T-cell (primary cell): ENCODE measurements at regions not wholly inside any gene's neighbourhood (a gene's known extent, or its start where the extent isn't known, plus 50 kb on each side); places are given as distances from the start of the nearest gene placed in this dataset.

ENCODE experiments used
- ATAC-seq, 4 experiments: fragments of 200-7000 bp in 3 of 4; fragments of 150-1000 bp in 1 of 4; cut with Tn5 transposase; replicated peaks in 1 of 4; 1 replicate in 3 of 4; 2 replicates in 1 of 4; pipeline ENCODE4 v1.10.0; 2021; ENCODE audit warnings: moderate library complexity in 3 of 4, mild to moderate bottlenecking in 2 of 4, moderate number of reproducible peaks in 1 of 4
- CTCF ChIA-PET, 2 donors: fragments of 300-600 bp; sonication (Branson Sonifier 250); formaldehyde crosslinking; loops; one replicate each; lab custom pipeline; 2022; ENCODE audit warnings: antibody characterized with exemption in 2 of 2; lab: Charles Lee
- POLR2A ChIA-PET, 2 donors: fragments of 300-600 bp; sonication (Branson Sonifier 250); formaldehyde crosslinking; loops; one replicate each; lab custom pipeline; 2022; ENCODE audit warnings: antibody characterized with exemption in 2 of 2; lab: Charles Lee
- DNase-seq, 35 experiments: peaks; one replicate each; pipeline versions ENCODE4 v3.0.0 to v3.0.0-alpha.2; 2013 to 2023
- H3K27ac ChIP-seq: one replicate; pipeline ENCODE4 v1.5.1; 2013; ENCODE audit warnings: low read length
- H3K27me3 ChIP-seq, 2 experiments: replicated peaks in 1 of 2; 1 replicate in 1 of 2; 2 replicates in 1 of 2; pipeline versions ENCODE4 v1.6.1 to v1.7.0; 2013; ENCODE audit warnings: low read length in 1 of 2, mixed read lengths in 1 of 2; ENCODE audit not compliant: control insufficient read depth in 2 of 2, insufficient read depth in 2 of 2; ENCODE audit errors: extremely low read depth in 1 of 2
- H3K36me3 ChIP-seq, 2 donors: 1 replicate in 1 of 2; 2 replicates in 1 of 2; pipeline versions ENCODE4 v1.6.1 to v1.7.0; 2013; ENCODE audit warnings: low read length in 1 of 2; ENCODE audit not compliant: control insufficient read depth in 2 of 2, insufficient read depth in 1 of 2; ENCODE audit errors: extremely low read depth in 1 of 2
- H3K4me1 ChIP-seq, 2 experiments: 1 replicate in 1 of 2; 2 replicates in 1 of 2; pipeline versions ENCODE4 v1.6.1 to v1.7.0; 2013; ENCODE audit warnings: low read length in 2 of 2, mixed read lengths in 1 of 2; ENCODE audit not compliant: insufficient read depth in 2 of 2, control insufficient read depth in 1 of 2; ENCODE audit errors: extremely low read depth in 1 of 2
- H3K4me3 ChIP-seq, 2 donors: 1 replicate in 1 of 2; 2 replicates in 1 of 2; pipeline versions ENCODE4 v1.5.1 to v1.7.0; 2013; ENCODE audit warnings: mild to moderate bottlenecking in 2 of 2, low read length in 1 of 2, moderate library complexity in 1 of 2; ENCODE audit not compliant: control insufficient read depth in 1 of 2; ENCODE audit errors: extremely low read depth in 1 of 2
- H3K9me3 ChIP-seq: 2 replicates; pipeline ENCODE4 v1.7.0; 2013
- H3K27ac Mint-ChIP-seq, 2 donors: one replicate each; pipeline ENCODE4 v1.8.0; 2020 to 2021; ENCODE audit warnings: mild to moderate bottlenecking in 2 of 2, mixed read lengths in 2 of 2
- H3K27me3 Mint-ChIP-seq, 2 donors: one replicate each; pipeline ENCODE4 v1.8.0; 2021 to 2022; ENCODE audit warnings: mixed read lengths in 2 of 2
- H3K36me3 Mint-ChIP-seq: one replicate; pipeline ENCODE4 v1.8.0; 2021; ENCODE audit warnings: mixed read lengths
- H3K4me1 Mint-ChIP-seq, 3 donors: one replicate each; pipeline ENCODE4 v1.8.0; 2020 to 2022; ENCODE audit warnings: mixed read lengths in 3 of 3, mild to moderate bottlenecking in 1 of 3
- H3K4me3 Mint-ChIP-seq, 3 donors: one replicate each; pipeline ENCODE4 v1.8.0; 2020 to 2022; ENCODE audit warnings: mild to moderate bottlenecking in 3 of 3, mixed read lengths in 3 of 3, moderate library complexity in 3 of 3
- H3K9me3 Mint-ChIP-seq, 3 donors: one replicate each; pipeline ENCODE4 v1.8.0; 2020 to 2022; ENCODE audit warnings: mixed read lengths in 3 of 3
- WGBS: methylation state at CpG from one replicate; pipeline ENCODE4 v1.1.5; 2013; ENCODE audit warnings: missing lambda C conversion rate; ENCODE audit not compliant: insufficient coverage; 5-methylcytosine and 5-hydroxymethylcytosine counted together

DNA sequence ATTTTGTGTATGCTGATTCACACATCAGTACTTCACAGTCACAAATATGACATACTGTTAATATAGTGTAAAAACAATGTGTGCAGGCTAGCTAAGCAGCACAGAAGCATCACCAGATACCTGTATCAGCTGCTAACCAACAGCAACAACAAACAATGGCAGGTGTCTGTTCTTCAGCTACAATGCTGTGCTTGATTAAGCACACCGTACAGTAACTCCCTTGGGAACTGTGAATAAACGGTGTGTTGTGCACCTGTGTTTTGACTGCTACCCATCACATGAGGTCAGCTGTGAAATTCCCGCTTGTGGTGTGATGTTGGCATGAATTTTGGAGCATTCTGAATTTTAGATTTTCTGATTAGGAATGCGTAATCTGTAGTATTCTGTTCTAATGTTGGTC is 379.7 kb upstream of the FAT1 start:
- POLR2A ChIA-PET: no interaction called here
- no peaks in the 10 kb centered on the region for H3K27me3 ChIP-seq
- H3K36me3 ChIP-seq: no peaks in the 10 kb centered on the region
- Mint-ChIP-seq H3K36me3 (no peaks in the 10 kb centered on the region), H3K27ac (no peak overlapping the region), H3K9me3 (peaks cover 3 to 22% (median 15%) of the 10 kb centered on the region in 3 donors), H3K4me3 (no peak overlapping the region), H3K27me3 (no peaks in the 10 kb centered on the region), H3K4me1 (no peaks in the 10 kb centered on the region)
- DNase-seq: no peak
- H3K4me1 ChIP-seq: no peaks in the 10 kb centered on the region
- 87% methylated on average over 3 of the region's 4 CpGs for WGBS
- CTCF ChIA-PET: no interaction called here
- H3K27ac ChIP-seq: no peak overlapping the region
- no peak overlapping the region for H3K4me3 ChIP-seq
- no peak for ATAC-seq
- H3K9me3 ChIP-seq: no peaks in the 10 kb centered on the region

DNA sequence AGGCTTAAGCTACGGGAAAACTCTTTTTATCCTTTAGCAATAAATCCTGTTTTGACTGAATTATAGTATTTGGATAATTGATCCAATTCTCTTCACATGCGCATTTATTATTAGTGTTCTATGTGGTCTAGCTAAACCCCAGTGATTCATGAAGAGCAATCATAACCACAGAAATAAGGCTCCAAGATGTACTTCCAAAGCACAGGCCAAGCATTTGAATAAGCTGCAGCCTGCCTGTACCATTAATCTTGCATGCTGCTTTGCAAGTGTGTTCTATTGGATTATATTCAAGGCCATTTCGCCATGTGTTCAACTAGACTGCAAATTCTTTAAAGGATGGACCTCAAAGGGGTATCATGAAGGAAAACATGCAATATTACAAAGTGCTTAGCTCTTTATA is 385.2 kb upstream of the FAT1 start:
- no peak for DNase-seq
- no peaks in the 10 kb centered on the region for H3K36me3 Mint-ChIP-seq
- no peak overlapping the region for H3K27ac Mint-ChIP-seq
- Histone ChIP-seq H3K36me3 (no peaks in the 10 kb centered on the region), H3K4me1 (no peaks in the 10 kb centered on the region), H3K27me3 (no peaks in the 10 kb centered on the region), H3K9me3 (no peaks in the 10 kb centered on the region), H3K4me3 (no peak overlapping the region), H3K27ac (no peak overlapping the region)
- POLR2A ChIA-PET: no interaction called here
- no peak for ATAC-seq
- no CpG with 5 or more reads among the region's 3 CpGs for WGBS
- peaks cover 3 to 11% (median 8%) of the 10 kb centered on the region in 3 donors for H3K9me3 Mint-ChIP-seq
- H3K4me3 Mint-ChIP-seq: no peak overlapping the region
- H3K4me1 Mint-ChIP-seq: no peaks in the 10 kb centered on the region
- CTCF ChIA-PET: no interaction called here
- H3K27me3 Mint-ChIP-seq: no peaks in the 10 kb centered on the region

DNA sequence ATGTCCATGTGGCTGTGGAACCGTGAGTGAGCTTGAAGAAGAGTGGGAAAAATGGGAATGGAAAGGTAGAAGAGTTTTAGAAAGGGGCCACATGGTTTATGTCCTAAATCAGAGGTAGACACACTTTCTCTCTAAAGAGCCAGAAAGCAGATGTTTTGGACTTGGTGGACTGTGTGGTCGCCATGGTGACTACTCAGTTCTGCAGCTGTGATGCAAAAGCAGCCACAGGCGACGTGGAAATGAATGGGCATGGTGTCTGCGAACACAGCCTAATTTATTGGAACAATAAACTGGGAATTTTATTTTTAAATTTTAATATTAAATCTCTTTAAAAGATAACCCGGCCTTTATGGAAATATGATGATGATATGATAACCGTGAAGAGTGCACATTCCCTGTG is 386.0 kb upstream of the FAT1 start:
- Histone ChIP-seq H3K36me3 (no peaks in the 10 kb centered on the region), H3K27ac (no peak overlapping the region), H3K27me3 (no peaks in the 10 kb centered on the region), H3K4me3 (no peak overlapping the region), H3K4me1 (no peaks in the 10 kb centered on the region), H3K9me3 (no peaks in the 10 kb centered on the region)
- POLR2A ChIA-PET: no interaction called here
- peaks cover 3 to 11% (median 7%) of the 10 kb centered on the region in 3 donors for H3K9me3 Mint-ChIP-seq
- WGBS: 90% methylated on average over 3 of the region's 7 CpGs
- CTCF ChIA-PET: no interaction called here
- H3K27me3 Mint-ChIP-seq: no peaks in the 10 kb centered on the region
- H3K4me3 Mint-ChIP-seq: no peak overlapping the region
- DNase-seq: no peak
- H3K4me1 Mint-ChIP-seq: no peaks in the 10 kb centered on the region
- no peaks in the 10 kb centered on the region for H3K36me3 Mint-ChIP-seq
- ATAC-seq: no peak
- H3K27ac Mint-ChIP-seq: no peak overlapping the region

DNA sequence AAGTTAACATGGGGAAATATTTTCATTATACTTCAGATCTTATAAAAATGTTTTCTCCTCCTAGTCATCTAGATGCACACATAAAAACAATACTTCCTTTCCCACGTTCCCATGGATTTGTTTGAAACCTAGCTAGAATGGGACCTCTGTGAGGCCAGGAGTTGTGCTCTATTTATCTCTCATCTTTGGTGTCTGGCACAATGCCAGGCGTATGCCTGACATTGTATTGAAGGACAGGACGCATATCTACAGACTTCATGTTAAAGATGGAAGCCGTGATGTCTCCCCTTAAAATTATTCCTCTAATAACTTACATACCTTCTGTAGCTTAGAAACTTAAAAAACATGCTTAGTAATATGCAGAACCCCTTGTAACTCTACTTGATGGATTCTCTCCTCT is 394.5 kb upstream of the FAT1 start:
- CTCF ChIA-PET: no interaction called here

DNA sequence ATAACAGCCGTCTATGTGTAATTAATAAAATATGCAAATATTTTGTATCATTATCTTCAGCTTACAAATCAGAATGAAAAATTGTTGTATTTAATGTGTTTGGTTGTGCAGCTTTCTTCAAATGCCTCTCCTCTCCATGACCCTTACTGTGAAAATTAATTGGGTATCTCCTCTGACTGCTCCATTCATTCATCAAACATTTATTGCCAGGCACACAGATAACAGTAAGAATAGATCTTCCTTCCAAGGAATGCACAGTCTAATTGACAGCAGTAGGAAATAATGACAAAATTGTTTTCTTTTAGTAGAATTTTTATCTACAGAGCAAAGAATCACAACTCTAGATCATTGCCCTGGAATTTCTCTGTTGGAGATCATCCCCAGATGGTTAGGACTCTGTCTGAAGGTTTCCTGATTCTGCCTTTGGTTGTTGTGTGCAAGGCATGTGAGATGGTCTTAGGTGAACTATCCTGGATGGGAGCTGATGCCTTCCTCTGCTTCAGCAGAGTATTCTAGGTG is 395.0 kb upstream of the FAT1 start:
- Mint-ChIP-seq H3K27ac (no peak overlapping the region), H3K36me3 (no peaks in the 10 kb centered on the region), H3K4me3 (no peak overlapping the region), H3K27me3 (no peaks in the 10 kb centered on the region), H3K9me3 (peaks cover 0 to 12% (median 4%) of the 10 kb centered on the region in 3 donors), H3K4me1 (no peaks in the 10 kb centered on the region)
- no CpG with 5 or more reads among the region's 1 CpG for WGBS
- Histone ChIP-seq H3K27me3 (no peaks in the 10 kb centered on the region), H3K36me3 (no peaks in the 10 kb centered on the region), H3K9me3 (no peaks in the 10 kb centered on the region), H3K27ac (no peak overlapping the region), H3K4me1 (no peaks in the 10 kb centered on the region), H3K4me3 (no peak overlapping the region)
- no peak for ATAC-seq
- POLR2A ChIA-PET: no interaction called here
- CTCF ChIA-PET: no interaction called here
- no peak for DNase-seq

More for the DNA sequence above, 394.5 kb upstream of the FAT1 start:
- Mint-ChIP-seq H3K27ac (no peak overlapping the region), H3K9me3 (peaks cover 0 to 10% (median 4%) of the 10 kb centered on the region in 3 donors), H3K4me3 (no peak overlapping the region), H3K36me3 (no peaks in the 10 kb centered on the region), H3K27me3 (no peaks in the 10 kb centered on the region), H3K4me1 (no peaks in the 10 kb centered on the region)
- WGBS: no CpG with 5 or more reads among the region's 4 CpGs
- ATAC-seq (no peak), DNase-seq (no peak)
- no peak overlapping the region for H3K27ac ChIP-seq
- no peaks in the 10 kb centered on the region for H3K27me3 ChIP-seq
- no peak overlapping the region for H3K4me3 ChIP-seq
- no peaks in the 10 kb centered on the region for H3K9me3 ChIP-seq
- no peaks in the 10 kb centered on the region for H3K36me3 ChIP-seq
- H3K4me1 ChIP-seq: no peaks in the 10 kb centered on the region
- POLR2A ChIA-PET: no interaction called here

DNA sequence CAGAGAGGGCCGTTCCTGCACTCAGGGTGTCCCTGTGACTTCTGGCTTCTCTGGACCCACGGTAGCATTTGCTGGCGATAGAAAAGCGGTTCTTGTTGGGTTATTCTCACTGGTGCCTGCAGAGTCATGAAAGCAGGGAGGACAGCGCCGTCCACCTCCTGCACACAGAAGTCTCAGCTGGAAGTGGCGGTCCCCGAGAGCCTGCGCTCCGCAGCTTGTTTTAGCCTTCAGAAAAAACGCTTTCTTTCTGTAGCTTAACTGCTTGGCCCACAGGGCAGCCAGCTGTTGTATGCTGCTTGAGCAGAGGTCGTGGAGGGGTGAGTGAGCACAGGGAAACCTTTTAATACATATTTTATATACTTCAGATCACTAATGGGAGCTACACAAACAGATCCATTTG is 400.7 kb upstream of the FAT1 start:
- POLR2A ChIA-PET: no interaction called here
- Histone ChIP-seq H3K4me3 (no peak overlapping the region), H3K36me3 (no peaks in the 10 kb centered on the region), H3K27ac (no peak overlapping the region), H3K9me3 (no peaks in the 10 kb centered on the region), H3K27me3 (no peaks in the 10 kb centered on the region), H3K4me1 (no peaks in the 10 kb centered on the region)
- WGBS: 82% methylated on average over 6 of the region's 12 CpGs
- CTCF ChIA-PET: no interaction called here
- no peaks in the 10 kb centered on the region for H3K36me3 Mint-ChIP-seq
- H3K4me1 Mint-ChIP-seq: no peaks in the 10 kb centered on the region
- no peaks in the 10 kb centered on the region for H3K27me3 Mint-ChIP-seq
- no peak overlapping the region for H3K4me3 Mint-ChIP-seq
- no peak overlapping the region for H3K27ac Mint-ChIP-seq
- DNase-seq: no peak
- H3K9me3 Mint-ChIP-seq: peaks cover 3 to 12% (median 8%) of the 10 kb centered on the region in 3 donors
- ATAC-seq: no peak

DNA sequence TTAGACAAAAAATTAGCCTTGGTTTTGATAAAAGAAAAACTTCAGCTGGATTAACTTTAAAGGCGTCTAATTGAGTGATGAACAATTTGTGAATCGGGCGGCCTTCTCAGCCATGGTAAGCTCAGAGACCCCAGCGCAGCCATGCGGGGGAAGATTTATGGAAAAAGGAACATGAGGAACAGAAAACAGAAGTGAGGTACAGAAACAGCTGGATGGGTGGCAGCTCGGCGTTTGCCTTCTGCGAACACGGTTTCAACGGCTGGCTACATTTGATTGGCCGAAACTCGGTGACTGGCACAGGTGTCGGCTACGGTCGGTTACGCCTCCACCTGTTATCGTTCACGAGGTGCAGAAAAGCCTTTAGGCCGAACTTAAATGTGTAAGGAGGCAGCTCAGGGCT is 401.4 kb upstream of the FAT1 start:
- Histone ChIP-seq H3K27ac (no peak overlapping the region), H3K27me3 (no peaks in the 10 kb centered on the region), H3K4me3 (no peak overlapping the region), H3K36me3 (no peaks in the 10 kb centered on the region), H3K9me3 (no peaks in the 10 kb centered on the region), H3K4me1 (no peaks in the 10 kb centered on the region)
- Mint-ChIP-seq H3K27me3 (no peaks in the 10 kb centered on the region), H3K27ac (no peak overlapping the region), H3K4me1 (no peaks in the 10 kb centered on the region), H3K4me3 (no peak overlapping the region), H3K36me3 (no peaks in the 10 kb centered on the region), H3K9me3 (peaks cover 4 to 19% (median 8%) of the 10 kb centered on the region in 3 donors)
- DNase-seq (no peak), ATAC-seq (no peak)
- 85% methylated on average over 16 of the region's 19 CpGs for WGBS
- CTCF ChIA-PET: no interaction called here
- POLR2A ChIA-PET: no interaction called here
